ENCODE measurements at regions not wholly inside any gene's neighbourhood (a gene's known extent, or its start where the extent isn't known, plus 50 kb on each side); places are given as distances from the start of the nearest gene placed in this dataset.

- Histone ChIP-seq H3K4me2 (ENCODE audit: low read depth, low read length) (no peak overlapping the region), H3K4me3 (replicated peaks in 1 of 3; ENCODE audit: insufficient read depth in 1 of 3, low read depth in 2 of 3, low read length in 3 of 3) (no peak overlapping the region), H3K9ac (ENCODE audit: insufficient read depth, low read depth, low read length) (no peak overlapping the region), H2AFZ (ENCODE audit: low read length) (no peak overlapping the region), H3K79me2 (ENCODE audit: insufficient read depth, low read length) (no peaks in the 10 kb centered on the region), H3K4me1 (ENCODE audit: insufficient read depth, low read length) (no peaks in the 10 kb centered on the region), H3K9me3 (ENCODE audit: low read length) (no peaks in the 10 kb centered on the region), H3K27me3 (ENCODE audit: control insufficient read depth in 1 of 2, insufficient read depth in 2 of 2, low read length in 2 of 2) (peaks cover 8 to 34% of the 10 kb centered on the region in 2 experiments; a peak in 4 of 5 replicates), H3K36me3 (replicated peaks in 1 of 2; ENCODE audit: control insufficient read depth in 1 of 2, insufficient read depth in 2 of 2, low read length in 2 of 2) (no peaks in the 10 kb centered on the region), H4K20me1 (ENCODE audit: insufficient read depth, low read length) (no peaks in the 10 kb centered on the region), H3K27ac (ENCODE audit: extremely low read length, insufficient read depth, low read length) (no peak overlapping the region)
- ChIA-PET CTCF (ENCODE audit: low intra/inter-chr PET ratio, low total read pairs) (no interaction called here), POLR2A (no interaction called here)
- DNase-seq (ENCODE audit: low spot score) = no peak
- no peak for FAIRE-seq
- intact Hi-C loops (cut with micrococcal nuclease; ENCODE audit: unreplicated experiment) = no loop called here
- no peak for ATAC-seq
- BruUV-seq (replicated peaks) = no TSS peak
- in situ Hi-C loops (cut with HindIII; ENCODE audit: extremely low pct_ligation_motif_present, low pct_unique_long_range_greater_than_20kb) = no loop called here
- 25% methylated on average over 4 of the region's 4 CpGs for WGBS (ENCODE audit: low lambda C conversion rate)
- TF ChIP-seq ZBTB44 (CRISPR knock-in tag; IDR thresholded peaks at IDR 0.05) = no peak
- TF ChIP-seq XBP1 (CRISPR knock-in tag; IDR thresholded peaks at IDR 0.05) = no peak
- no peak for TF ChIP-seq NFYB (CRISPR knock-in tag; IDR thresholded peaks at IDR 0.05)
- TF ChIP-seq ZNF207 (IDR thresholded peaks at IDR 0.05; ENCODE audit: borderline replicate concordance) = no peak
- no peak for TF ChIP-seq SAP130 (CRISPR knock-in tag; IDR thresholded peaks at IDR 0.05; ENCODE audit: low read depth)
- TF ChIP-seq RBFOX2 (IDR thresholded peaks at IDR 0.05; ENCODE audit: low read depth, low read length) = no peak
- TF ChIP-seq ZFY (CRISPR knock-in tag; IDR thresholded peaks at IDR 0.05) = no peak
- TF ChIP-seq ZGPAT (CRISPR knock-in tag; IDR thresholded peaks at IDR 0.05) = no peak
- no peak for TF ChIP-seq ISX (CRISPR knock-in tag; conservative IDR thresholded peaks at IDR 0.05)
- no peak for TF ChIP-seq ZSCAN21 (CRISPR knock-in tag; IDR thresholded peaks at IDR 0.05; ENCODE audit: borderline replicate concordance)
- no peak for TF ChIP-seq AFF4 (CRISPR knock-in tag; IDR thresholded peaks at IDR 0.05)
- no peak for TF ChIP-seq ZNF687 (CRISPR knock-in tag; IDR thresholded peaks at IDR 0.05)
- no peak for TF ChIP-seq CHCHD3 (CRISPR knock-in tag; IDR thresholded peaks at IDR 0.05)
- TF ChIP-seq ZNF143 (CRISPR knock-in tag; IDR thresholded peaks at IDR 0.05) = no peak
- no peak for TF ChIP-seq AGO1 (IDR thresholded peaks at IDR 0.05; ENCODE audit: low read depth, low read length, poor library complexity, severe bottlenecking)
- TF ChIP-seq BCL6 (CRISPR knock-in tag; IDR thresholded peaks at IDR 0.05) = no peak
Observed at GRCh38 chr3:10717756-10718155, 98.3 kb upstream of the SLC6A11 start.

All from HepG2 (cell line).